OCI-M2 (cell line): ENCODE measurements at regions not wholly inside any gene's neighbourhood (a gene's known extent, or its start where the extent isn't known, plus 50 kb on each side); places are given as distances from the start of the nearest gene placed in this dataset.
"Not testable (repeated sequence)": the region's sequence is repeated elsewhere in the genome, so short reads cannot be mapped to it uniquely, and the experiment has no call there.

Experiments used
- DNase-seq: peaks from one replicate; lab custom pipeline; 2025; ENCODE audit not compliant: unreplicated experiment; lab: John Stamatoyannopoulos, UW

DNA sequence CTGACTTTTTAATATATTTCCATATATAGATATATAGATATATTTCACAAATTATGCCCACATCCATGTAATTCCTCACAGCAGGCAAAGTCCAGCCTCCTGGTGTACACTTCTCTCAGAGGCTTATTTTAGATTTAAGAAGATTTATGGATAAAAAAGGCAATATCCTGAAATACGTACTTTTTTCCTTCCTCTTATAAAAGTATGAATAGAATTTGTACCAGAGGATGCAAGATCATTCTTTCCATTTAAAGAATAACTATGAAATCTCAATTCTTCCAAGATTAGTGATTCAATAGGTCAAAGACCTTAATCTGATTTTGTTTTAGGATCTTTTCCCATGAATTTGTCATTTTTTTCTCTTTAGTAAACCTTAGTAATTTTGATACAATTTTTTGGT lies 597.9 kb upstream of the TBL1XR1 start:
- no peak for DNase-seq

DNA sequence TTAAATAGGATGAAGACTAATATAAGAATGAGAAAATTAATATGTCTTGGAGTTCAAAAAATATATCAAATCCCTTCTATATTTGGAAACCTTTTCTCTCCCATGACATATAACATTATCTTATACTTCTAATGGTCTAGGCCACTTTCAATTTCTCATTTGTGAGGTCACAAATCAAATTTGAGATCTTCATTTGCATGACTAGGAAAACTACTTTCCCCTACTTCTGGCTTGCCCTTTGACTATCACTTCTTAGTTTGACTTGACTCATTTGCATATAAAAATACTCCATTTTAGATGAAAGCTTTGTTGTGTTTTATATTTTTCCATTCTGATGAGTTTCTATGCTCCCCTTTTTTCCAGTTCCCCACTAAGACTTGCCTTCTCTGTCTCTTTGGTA lies 598.6 kb upstream of the TBL1XR1 start:
- DNase-seq: no peak

DNA sequence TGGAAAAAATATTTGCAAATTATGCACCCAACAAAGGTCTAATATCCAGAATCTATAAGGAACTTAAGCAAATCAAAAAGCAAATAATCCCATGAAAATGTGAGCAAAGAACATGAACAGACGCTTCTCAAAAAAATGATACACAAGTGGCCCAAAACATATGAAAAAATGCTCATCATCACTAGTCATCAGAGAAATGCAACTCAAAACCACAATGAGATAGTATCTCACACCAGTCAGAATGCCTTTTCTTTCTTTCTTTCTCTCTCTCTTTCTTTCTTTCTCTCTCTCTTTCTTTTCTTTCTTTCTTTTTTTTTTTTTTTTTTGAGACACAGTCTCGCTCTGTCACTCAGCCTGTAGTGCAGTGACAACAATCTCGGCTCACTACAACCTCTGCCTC lies 602.9 kb upstream of the TBL1XR1 start:
- not testable (repeated sequence) for DNase-seq

DNA sequence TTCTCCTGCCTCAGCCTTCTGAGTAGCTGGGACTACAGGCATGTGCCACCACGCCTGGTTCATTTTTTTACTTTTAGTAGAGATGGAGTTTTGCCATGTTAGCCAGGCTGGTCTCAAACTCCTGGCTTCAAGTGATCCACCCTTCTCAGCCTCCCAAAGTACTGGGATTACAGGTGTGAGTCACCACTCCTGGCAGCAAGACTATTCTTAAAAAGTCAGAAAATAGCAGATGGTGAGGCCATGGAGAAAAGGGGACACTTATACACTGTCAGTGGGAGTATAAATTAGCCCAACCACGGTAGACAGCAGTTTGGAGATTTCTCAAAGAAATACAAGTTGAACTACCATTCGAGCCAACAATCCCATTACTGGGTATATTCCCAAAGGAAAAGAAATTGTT lies 603.3 kb upstream of the TBL1XR1 start:
- no peak for DNase-seq

DNA sequence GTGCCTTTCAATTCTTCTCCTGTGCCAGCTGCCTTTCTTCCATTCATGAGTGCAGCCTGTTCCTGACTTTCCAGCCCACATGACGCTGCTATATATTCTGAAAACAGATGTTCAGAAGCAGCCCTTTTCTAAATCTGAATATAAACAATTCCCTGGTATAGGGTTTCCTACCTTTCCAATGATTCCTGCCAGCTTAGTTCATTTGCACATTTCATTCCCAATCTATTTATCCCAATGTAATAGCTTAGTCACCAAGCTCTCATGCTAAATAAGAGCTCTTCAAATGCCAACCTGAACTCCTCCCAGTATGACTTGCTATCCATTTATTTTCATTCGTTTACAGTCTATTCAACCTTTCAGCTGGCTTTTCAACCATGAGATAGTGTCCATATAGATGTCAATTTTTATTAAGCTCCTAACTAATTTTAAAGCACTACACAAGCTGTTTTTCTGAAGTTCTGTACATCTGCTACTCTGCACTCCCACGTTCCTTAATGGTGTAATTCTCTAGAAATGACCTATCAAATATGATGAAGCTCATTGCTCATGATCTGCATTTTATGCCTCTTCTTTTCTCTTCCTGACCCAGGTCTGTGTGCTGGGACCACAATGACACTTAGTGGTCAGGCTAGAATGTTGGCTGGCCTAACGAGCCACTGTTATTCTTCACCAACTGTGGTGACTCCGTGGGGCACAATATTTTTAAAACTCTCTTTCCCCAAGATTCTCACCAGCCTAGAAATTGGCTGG lies 605.0 kb upstream of the TBL1XR1 start:
- DNase-seq: no peak

DNA sequence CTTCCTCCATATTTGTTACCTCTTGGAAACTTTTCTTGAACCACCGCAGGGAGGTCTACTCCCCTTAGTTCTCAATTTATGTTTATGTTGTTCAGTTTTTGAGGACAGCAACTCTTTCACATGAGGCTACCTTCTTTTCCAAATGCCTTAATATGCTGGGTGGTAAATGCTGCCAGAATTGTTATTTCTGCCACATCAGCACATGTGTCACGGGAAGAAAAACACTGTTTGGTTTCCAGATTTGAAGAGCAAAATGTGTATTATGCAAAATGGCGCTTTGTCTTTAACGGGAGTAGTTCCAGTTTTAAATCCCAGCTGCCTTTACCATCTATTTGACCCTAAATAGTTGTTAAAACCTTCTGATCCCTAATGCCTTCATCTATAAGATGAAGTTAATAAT lies 606.2 kb upstream of the TBL1XR1 start:
- DNase-seq: no peak

DNA sequence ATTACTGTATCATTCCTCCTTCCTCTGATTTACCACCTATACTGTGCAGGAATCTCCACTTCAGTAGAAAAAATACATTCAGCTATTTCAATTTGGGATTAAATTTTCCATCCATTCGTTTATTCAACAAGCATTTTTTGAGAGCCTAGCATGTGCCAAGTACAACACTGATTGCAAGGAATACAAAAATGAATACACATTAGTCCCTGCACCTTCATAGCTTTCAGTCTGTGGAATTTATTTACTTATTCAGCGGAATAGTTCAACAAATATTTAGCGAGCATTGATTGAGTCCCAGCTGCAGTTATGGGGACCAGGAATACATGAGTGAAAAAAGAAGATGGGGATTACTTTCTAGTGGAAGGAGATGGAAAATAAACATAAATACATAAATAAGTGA lies 606.8 kb upstream of the TBL1XR1 start:
- no peak for DNase-seq

DNA sequence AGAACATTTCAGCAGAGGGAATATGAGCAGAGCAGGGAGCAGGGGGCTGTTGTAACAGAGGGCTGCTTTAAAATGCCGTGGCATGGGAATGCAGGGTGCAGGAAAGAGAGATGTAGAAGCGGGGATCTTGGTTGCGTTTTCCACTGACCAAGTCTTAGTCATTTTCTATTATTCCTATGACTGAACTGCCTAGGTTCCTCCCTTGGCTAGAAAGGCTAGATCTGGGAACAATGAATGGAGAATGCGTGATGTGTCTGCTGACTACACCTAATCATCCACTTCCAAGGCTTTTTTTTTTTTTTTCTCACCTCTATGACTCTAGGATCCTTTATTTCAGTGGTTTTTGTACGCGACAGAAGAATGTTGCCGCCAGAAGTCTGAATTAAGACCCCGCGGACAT lies 607.4 kb upstream of the TBL1XR1 start:
- no peak for DNase-seq

DNA sequence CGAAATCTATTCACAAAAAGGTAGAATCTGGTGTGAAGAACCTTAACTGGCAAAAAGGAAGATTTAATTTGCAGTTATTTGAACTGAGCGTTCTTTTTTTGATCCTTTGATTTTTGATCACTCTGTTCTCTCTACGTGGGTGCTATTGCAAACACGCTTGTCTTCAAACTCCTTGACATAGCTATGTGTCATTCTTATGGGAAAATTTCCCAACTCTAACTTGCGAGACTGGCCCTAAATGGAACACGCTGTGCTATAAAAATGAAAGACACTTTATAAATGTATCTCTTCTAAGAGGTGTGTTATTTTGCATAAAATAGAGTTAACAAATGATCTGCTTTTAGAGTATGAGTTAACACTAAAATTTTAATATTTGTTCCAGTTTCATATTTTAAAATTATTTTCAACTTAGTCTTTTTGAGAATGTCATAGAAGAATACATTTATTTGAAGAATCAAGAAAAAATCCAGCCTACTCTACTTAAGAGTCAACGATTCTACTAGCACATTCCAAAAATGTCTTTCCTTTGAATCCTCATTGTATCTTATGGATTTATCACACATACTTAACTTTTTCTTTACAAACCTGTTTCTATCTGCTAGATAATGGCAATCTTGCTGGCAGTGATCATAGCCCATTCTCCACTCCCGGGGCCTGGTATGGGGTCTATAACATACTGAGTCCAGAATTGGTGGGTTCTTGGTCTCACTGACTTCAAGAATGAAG lies 610.0 kb upstream of the TBL1XR1 start:
- DNase-seq: no peak

DNA sequence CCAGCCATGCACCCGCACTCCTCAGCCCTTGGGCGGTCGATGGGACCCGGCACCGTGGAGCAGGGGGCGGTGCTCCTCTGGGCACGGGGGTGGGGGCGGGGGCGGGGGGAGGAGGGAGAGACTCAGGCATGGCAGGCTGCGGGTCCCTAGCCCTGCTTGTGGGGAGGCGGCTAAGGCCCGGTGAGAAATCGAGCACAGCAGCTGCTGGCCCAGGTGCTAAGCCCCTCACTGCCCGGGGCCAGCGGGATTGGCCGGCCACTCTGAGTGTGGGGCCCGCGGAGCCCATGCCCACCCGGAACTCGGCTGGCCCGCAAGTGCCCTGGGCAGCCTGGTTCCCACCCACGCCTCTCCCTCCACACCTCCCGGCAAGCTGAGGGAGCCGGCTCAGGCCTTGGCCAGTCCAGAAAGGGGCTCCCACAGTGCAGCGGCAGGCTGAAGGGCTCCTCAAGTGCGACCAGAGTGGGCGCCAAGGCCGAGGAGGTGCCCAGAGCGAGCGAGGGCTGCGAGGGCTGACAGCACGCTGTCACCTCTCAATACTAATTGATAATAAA lies 611.7 kb upstream of the TBL1XR1 start:
- not testable (repeated sequence) for DNase-seq

DNA sequence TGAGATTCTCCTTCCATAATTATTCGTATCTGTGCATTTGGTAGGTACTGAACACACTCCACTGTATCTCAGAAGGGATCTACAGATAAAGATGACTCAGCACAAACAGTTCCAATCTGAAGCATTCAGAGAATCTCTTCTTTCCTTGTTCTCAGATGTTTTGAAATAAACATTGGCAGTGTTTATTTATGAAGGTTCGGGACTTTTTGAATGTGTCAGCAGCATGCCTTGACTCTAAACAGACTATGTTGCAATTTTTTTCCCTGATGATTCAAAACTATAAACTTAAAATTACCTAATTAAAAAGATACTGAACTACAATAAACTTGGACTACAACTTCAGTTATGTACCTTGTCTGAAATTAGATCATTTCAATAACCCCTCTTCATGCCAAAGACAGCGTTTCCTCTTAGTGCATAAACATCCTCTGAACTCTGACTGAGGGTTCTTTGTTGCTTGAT lies 612.9 kb upstream of the TBL1XR1 start:
- no peak for DNase-seq

DNA sequence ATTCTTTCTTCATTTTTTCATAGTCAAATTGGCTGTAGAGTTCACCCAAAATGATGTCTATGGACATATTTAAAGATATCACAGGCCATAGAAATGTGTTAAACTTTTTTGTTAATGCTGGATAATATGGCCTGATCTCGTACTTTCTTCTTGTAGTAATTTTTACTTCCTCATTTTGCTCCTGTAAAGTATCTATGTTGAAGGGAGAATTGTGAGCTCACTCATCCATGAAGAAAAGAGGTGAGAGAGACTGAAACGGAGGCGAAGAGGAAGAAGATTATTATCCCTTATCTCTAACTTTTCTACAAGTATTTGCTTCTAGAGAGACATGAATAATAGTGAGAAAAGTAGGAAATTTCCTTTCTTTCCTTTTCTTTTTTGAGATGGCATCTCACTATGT lies 613.8 kb upstream of the TBL1XR1 start:
- DNase-seq: no peak

DNA sequence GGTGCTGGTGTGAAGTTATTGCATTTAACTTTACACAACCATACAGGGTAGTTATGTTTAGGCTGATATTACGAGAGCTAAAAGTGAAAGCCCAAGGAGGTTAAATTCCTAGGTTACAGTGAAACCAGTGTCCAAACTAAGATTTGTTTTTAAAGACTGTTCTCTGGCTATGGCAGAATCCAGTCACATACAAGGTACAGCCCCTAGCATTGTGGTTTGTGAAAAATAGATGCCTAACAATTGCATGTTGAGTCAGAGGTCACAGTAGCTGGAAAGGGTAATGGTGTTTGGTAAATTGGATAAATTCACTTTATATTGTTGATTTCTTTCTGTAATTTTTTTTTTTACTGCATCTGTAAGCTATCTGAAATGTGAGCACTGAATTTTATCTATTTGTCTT lies 614.6 kb upstream of the TBL1XR1 start:
- DNase-seq: no peak

DNA sequence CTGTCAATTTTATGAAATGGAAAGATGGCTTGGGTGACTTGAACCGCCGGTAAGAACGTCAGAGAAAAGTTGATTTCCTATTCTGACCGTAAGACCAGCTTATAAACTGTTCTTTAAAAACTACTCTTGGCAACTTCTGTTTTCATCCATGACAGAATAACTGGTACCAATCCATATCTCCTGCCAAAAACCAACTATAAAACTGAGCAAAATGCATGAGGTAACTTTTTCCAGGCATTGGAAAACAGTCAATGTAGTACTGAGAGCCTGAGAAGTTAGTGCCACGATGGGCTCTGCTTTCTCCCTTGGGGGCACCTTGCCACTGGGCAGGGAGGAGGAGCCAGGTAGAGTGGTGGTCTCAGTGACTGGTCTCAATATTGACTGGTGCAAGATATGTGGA lies 615.2 kb upstream of the TBL1XR1 start:
- DNase-seq: no peak

DNA sequence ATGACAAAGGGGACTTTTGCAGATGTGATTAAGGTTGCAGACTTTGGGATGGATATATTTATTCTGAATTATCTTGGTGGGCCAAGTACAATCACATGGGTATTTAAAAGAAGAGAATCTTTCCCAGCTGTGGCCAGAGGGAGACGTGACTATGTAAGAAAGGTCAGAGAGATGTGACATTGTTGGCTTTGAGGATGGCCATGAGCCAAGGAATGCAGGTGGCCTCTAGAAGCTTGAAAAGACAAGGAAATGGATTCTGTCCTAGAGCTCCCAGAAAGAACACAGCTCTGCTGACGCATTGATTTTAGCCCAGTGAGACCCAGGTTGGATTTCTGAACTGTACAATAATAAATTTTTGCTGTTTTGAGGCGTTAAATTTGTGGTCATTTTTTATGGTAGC lies 616.0 kb upstream of the TBL1XR1 start:
- no peak for DNase-seq

DNA sequence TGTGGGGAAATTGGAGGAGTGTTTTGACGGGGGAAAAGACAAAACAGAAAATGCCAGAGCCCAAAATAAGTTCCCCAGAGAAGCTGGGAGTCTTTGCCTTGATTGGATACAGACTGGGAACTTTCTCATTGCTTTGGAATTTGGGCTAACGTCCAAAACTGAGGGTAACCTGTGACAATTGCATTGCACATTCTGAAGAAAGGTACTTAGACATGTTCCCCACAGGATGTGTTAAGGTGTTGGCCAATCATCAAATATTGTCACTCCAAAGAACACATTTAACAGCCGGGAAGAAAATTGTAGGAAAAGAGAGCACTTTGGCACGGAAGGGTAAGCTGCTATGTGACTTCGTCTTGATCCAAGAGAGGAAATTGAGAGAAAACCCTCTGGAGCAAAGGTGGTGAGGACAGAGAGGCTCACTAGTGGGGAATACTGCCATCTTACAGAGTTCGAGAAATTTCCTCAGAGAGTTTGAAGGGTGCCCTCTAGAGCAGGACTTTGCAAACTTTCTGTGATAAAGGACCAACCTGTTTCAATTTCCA lies 619.5 kb upstream of the TBL1XR1 start:
- no peak for DNase-seq

DNA sequence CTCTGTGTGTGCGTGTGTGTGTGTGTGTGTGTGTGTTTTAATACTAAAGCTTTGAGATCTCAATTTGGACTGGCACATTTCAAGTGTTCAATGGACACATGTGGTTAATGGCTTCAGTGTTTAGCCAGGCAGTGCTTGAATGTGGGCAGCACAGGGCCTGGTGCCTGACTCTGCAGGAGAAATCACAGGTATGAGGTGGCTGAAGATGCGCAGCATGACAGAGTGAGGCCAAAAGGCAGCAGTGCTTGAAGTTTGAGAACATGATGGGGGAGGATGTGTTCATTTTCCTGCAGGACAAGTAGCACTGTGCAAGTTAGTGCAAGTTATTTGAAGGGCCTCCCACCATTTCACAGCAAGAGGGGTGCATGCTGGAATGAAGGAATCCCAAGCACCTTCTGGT lies 620.5 kb upstream of the TBL1XR1 start:
- no peak for DNase-seq

DNA sequence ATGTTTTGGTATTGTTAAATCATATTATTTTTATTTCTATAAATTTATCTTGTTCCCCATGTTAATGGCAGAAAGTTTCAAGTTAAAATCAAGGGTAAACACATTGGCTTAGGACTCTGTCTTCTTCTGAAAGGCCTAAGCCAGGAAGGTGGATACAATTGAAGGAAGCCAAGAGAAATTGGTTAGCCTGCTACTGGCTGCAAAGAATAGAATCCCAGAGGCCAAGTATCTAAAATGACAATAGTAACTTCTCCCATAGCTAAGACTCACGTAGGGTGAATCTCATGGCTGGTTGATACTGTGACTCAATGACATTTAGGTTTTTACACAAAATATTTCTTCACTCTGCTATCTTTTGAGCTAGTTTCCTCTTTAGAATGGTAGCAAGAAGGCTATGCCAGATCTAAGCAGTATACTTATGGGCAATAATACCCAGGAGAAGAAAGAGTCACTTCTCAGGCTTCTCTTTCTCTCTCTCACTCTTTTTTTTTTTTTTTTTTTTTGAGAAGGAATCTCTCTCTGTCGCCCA lies 621.5 kb upstream of the TBL1XR1 start:
- DNase-seq: no peak

DNA sequence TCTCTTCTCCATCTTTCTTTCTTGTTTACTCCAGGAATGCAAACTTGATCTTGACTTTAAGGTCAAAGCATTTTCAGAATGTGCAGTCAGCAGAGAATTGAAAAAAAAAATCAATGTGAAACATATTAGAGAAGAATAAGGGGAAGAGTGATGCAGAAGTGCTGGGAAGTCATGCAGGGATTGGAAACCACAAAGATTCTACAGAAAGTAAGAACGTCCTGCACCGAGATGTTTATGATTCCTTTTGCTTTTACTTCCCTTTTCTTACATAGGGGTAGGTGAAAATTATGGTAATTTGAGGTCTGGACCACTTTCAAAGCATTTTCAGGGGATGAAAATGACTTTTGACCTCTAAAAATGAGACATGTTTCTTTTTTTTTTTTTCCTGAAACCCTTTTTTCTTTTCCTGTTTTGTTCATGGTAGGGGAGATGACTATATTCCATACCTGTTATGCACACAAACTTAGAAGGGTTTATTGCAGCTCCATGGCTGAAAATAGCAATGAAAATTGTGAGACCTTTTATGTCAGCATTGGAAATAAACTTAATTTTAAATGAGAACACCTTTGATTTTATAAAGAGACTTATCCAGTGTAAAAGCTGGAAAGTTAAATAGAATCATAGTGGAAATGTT lies 623.5 kb upstream of the TBL1XR1 start:
- no peak for DNase-seq

DNA sequence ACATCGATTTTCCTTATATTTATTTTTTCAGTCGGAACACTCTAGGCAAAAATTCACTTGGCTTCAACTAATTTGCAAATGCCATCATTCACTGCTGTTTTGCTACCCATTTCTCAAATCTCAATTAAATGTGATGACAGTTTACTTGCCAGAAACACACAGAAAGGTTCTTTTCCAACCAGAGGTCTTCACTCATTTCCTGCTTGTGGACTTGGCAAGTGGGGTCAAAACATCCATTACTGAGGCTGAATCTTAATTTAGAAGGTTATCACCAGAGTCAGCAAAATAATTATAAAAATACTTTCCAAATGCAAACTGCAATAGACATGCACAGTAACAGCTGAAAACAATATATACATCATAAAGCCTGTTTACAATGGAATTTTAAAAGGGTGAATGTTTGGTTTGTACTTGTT lies 625.4 kb upstream of the TBL1XR1 start:
- DNase-seq: no peak

DNA sequence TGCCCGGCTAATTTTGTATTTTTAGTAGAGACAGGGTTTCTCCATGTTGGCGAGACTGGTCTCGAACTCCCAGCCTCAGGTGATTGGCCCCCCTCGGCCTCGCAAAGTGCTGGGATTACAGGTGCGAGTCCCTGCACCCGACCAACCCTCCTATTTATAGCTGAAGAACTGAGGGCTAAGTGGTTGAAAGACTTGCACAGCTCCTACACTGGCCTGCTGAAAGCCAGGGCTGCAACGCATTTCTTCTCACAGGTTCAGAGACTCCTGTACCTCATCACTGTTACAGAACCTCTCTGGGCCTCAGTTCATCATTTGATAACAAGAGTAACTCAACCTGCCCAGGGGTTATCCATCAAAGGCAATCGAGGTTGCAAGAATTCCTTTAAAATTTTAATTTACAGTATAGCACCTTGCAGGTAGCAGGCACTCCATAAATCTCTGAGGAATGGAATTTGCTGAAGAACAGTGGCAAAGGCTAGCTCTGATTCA lies 626.5 kb upstream of the TBL1XR1 start:
- no peak for DNase-seq
